Occipital lobe (tissue), 1 donor: ENCODE measurements at regions not wholly inside any gene's neighbourhood (a gene's known extent, or its start where the extent isn't known, plus 50 kb on each side); places are given as distances from the start of the nearest gene placed in this dataset.
A peak's percentile ranks its signal among the peaks of the same experiment; 100 is the strongest.
"Not testable (repeated sequence)": the region's sequence is repeated elsewhere in the genome, so short reads cannot be mapped to it uniquely, and the experiment has no call there.

Experiments used
- DNase-seq: peaks from one replicate; lab custom pipeline; 2025; lab: John Stamatoyannopoulos, UW

GRCh38 chr20:33908336-33908735, 85.4 kb upstream of the RALY start:
- no peak for DNase-seq

- DNase-seq, result no peak
These were observed 84.8 kb upstream of the RALY start for GRCh38 chr20:33908868-33909267.

- no peak for DNase-seq
These were observed 84.3 kb upstream of the RALY start for GRCh38 chr20:33909331-33909921.

GRCh38 chr20:33910056-33910455, 83.7 kb upstream of the RALY start:
- no peak for DNase-seq

GRCh38 chr20:33910529-33911327, 83.0 kb upstream of the RALY start:
- DNase-seq, result no peak

GRCh38 chr20:33914919-33915318, 78.8 kb upstream of the RALY start:
- DNase-seq, result no peak

- DNase-seq, result no peak
These were observed 77.9 kb upstream of the RALY start for GRCh38 chr20:33915726-33916331.

GRCh38 chr20:33916768-33917167, 76.9 kb upstream of the RALY start:
- no peak for DNase-seq

- no peak for DNase-seq
These were observed 75.7 kb upstream of the RALY start for GRCh38 chr20:33917831-33918525.

- DNase-seq, result no peak
These were observed 75.0 kb upstream of the RALY start for GRCh38 chr20:33918662-33919061.

- no peak for DNase-seq
These were observed 74.1 kb upstream of the RALY start for GRCh38 chr20:33919653-33920052.

GRCh38 chr20:33922224-33922623, 71.5 kb upstream of the RALY start:
- no peak for DNase-seq

GRCh38 chr20:33923740-33924139, 70.0 kb upstream of the RALY start:
- DNase-seq, result no peak

- no peak for DNase-seq
These were observed 67.8 kb upstream of the RALY start for GRCh38 chr20:33925867-33926266.

- no peak for DNase-seq
These were observed 67.3 kb upstream of the RALY start for GRCh38 chr20:33926425-33926824.

- DNase-seq, result no peak
These were observed 66.0 kb upstream of the RALY start for GRCh38 chr20:33927724-33928123.

- no peak for DNase-seq
These were observed 63.8 kb upstream of the RALY start for GRCh38 chr20:33929917-33930316.

- peak; percentile 45 for DNase-seq
These were observed 60.2 kb upstream of the RALY start for GRCh38 chr20:33933469-33933909.

GRCh38 chr20:33936656-33937055, 57.1 kb upstream of the RALY start:
- DNase-seq, result no peak

GRCh38 chr20:33939031-33939430, 54.7 kb upstream of the RALY start:
- DNase-seq, result not testable (repeated sequence)

GRCh38 chr20:33940666-33941065, 53.0 kb upstream of the RALY start:
- DNase-seq, result no peak
